GM18520 (cell line): ENCODE measurements at regions not wholly inside any gene's neighbourhood (a gene's known extent, or its start where the extent isn't known, plus 50 kb on each side); places are given as distances from the start of the nearest gene placed in this dataset.
"Not testable (repeated sequence)": the region's sequence is repeated elsewhere in the genome, so short reads cannot be mapped to it uniquely, and the experiment has no call there.

Experiments
- ATAC-seq: cut with Tn5 transposase; IDR thresholded peaks from one replicate; pipeline ENCODE4 v1.9.1; 2021; ENCODE audit not compliant: unreplicated experiment

GRCh38 chr5:86493777-86494176 lies 124.0 kb upstream of the COX7C start:
- no peak for ATAC-seq

DNA sequence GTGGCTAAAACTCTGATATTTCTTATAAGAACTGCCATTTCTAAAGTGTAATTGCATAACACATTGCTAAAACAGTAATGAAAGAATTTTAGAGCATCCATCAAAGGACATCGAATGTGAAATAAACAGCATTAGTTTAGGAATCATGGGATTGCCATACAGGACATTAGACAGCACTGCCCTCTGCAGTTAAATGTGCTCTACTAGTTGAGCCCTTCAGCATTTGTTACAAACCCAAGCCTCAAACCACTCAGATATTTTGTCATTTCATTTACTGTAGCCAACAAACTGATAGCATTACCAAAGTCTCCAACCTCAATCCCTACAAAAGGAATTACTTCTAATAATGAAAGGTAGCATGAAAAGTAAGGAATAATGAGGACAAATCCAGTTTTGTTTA lies 116.8 kb upstream of the COX7C start:
- no peak for ATAC-seq

DNA sequence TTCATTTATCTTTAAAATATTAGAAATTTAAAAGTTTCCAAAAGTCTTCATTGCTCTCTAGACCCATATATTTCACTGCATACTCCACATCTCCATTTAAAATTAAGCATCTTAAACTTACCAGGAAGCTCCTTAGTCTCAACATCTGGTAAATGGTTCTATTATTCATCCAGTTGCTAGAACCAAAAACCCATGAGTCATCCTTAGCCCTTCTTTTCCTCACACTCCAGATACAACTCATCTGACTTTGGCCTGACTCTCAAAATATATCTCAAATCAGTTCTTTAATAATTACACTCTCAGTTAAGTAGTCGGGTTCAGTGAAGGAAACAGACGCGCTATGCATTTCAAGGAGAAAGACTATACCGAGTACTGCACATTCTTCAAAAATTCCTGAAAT lies 110.2 kb upstream of the COX7C start:
- ATAC-seq, result no peak

- ATAC-seq, result not testable (repeated sequence)
Measured at GRCh38 chr5:86510330-86510915, 107.3 kb upstream of the COX7C start.

GRCh38 chr5:86523718-86524117 lies 94.0 kb upstream of the COX7C start:
- no peak for ATAC-seq

DNA sequence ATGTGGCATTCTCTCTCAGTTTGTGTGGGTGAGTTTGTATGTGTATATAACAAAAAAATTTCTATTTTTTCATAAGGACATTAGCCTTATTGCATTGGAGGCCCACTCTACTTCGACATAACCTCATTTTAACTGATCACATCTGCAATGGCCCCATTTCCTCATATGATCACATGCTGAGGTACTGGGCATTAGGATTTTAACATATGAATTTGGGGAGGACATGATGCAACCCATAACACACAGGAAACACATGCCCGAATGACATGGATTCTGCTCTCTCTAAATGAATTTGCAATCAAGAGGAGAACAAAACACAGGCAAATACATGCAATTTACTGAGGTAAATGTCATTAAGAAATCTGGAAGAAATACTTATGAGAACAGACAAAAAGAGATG lies 92.1 kb upstream of the COX7C start:
- no peak for ATAC-seq

GRCh38 chr5:86526811-86527348 lies 90.9 kb upstream of the COX7C start:
- ATAC-seq, result peak; percentile 84

DNA sequence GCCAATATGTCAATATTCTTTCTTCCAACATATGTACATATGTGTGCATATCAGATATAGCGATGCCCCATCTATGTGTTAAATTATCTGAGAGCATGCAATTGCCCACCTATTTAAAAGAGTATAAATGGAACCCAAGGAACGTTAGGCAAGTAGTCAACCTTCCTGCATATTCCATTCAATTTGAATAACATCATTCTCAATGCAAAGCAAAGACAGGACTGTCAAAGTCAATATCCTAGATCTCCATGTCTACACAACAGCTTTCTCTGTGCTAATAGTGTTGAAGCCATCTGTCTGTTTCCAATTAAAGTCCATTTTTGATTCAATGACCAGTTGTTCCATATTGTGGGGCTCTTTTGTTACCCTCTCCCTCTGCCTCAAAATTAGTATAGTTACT lies 85.3 kb upstream of the COX7C start:
- ATAC-seq, result no peak

DNA sequence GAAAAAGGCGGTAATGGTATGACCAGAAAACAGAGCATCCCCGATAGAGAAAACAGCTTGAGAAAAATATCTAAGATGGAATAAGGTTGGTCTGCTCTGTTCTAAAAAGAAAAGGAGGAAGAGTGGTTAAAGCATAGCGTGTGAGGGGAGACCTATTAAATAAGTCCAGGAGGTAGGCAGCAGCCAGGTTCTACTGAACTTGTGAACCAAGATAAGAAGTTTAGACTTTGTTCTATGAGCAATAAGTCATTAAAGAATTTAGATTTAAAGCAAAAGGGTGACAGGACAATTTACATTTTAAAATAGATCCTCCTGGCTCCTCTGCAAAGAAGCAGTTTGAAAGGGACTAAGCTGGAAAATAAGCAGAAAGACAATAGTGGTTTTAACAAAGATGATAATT lies 81.3 kb upstream of the COX7C start:
- ATAC-seq, result no peak

GRCh38 chr5:86542532-86542931 lies 75.2 kb upstream of the COX7C start:
- ATAC-seq, result peak; percentile 51

DNA sequence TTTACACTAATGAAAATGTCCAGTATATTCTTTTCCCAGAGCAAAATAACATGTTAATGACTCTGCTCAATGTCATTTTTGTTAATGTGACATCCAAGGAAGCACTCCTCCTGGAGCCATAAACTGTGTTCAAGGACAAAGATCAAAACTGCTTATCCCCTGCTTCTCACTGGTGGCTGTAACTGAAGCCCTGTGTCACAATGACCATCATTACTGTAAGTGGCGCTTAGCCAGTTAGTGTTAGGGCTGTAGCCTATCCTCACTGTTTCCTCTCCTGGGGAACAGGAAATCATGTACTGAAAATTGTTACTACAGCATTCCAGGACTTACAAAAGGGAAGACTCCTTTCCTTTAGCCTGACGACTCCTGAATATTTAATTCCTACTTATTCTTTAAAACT lies 71.7 kb upstream of the COX7C start:
- no peak for ATAC-seq

DNA sequence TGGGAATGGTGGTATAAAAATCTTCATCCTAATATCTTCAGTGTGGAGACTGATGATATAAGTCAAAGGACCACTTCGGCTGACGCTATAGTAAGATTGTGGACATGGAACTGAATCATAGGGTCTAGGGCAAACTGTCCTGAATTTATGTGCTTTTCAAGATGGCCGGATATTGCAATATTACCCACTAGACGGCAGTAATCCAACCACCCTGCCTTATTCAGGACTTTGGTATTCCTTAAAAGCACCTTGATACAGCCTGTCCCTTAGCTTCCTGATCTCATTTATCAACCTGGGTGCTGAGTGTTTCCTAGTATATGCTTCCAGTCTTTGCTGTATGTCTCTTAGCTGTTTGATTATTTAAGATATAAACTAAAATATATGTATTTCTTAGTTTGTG lies 71.2 kb upstream of the COX7C start:
- ATAC-seq, result no peak

DNA sequence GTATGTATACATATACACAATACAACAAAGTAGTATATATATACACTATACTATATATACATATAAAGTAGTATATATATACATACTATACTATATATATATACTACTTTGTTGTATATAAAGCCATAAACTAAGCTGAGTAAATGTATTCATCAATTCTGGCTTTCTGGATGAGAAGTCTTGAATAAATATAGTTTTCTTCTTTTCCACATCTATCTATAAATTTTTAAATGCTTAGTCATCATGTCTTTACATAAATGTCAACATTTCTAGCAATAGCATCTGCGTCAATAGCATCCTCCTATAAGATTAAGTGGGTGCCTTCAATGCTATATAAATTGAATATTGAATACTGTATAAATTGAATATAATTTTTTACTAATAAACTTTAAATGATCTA lies 63.1 kb upstream of the COX7C start:
- ATAC-seq, result no peak

GRCh38 chr5:86557920-86558319 lies 59.8 kb upstream of the COX7C start:
- peak; percentile 67 for ATAC-seq

GRCh38 chr5:86565197-86565789 lies 52.4 kb upstream of the COX7C start:
- ATAC-seq, result peak; percentile 45

- not testable (repeated sequence) for ATAC-seq
Measured at GRCh38 chr5:86566030-86566429, 51.7 kb upstream of the COX7C start.
